Epidermal melanocyte (primary cell): ENCODE measurements at regions not wholly inside any gene's neighbourhood (a gene's known extent, or its start where the extent isn't known, plus 50 kb on each side); places are given as distances from the start of the nearest gene placed in this dataset.

Source experiments
- DNase-seq: peaks from one replicate; pipeline ENCODE4 v3.0.0; 2011; ENCODE audit warnings: low spot score; ENCODE audit not compliant: insufficient read length

GRCh38 chr2:187924293-187924692 is 367.4 kb upstream of the GULP1 start:
- no peak for DNase-seq

DNA sequence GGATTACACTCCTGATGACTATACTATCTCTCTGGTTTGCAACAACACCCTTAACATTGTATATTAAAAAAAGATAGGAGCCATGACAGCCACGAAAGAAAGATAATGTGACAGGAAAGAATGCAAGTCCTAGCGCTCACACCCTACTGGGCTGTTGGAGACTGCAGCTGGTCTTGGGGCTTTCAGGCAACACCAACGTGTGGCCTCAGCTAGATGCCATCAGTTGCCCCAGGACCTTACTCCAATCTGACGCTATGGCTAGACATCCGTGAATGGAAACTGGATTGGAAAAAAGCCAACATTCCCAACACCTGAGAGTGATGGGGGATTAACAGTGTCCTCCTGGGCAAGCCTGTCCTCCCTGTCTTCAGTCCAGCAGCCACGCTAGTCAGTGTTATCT is 357.4 kb upstream of the GULP1 start:
- DNase-seq = no peak

DNA sequence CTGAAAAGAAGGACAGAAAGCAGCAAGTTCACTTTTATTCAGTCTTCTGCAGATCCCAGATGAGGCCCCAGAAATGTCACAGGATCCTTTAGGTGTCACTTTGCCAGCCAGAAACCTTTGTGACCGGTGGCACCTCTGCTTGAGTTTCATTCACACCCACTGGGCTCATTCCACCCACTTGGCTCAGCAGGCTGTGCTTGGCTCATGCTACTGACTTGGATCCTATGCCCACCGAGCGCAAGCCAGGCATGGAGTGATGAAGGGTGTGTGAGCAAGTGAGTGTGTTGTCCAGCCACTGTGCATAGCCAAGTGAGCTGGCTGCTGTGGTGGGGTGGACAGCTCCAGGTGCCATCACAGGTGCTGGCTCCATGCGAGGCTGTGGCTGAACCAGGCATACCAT is 357.0 kb upstream of the GULP1 start:
- no peak for DNase-seq

- no peak for DNase-seq
These were observed 356.5 kb upstream of the GULP1 start for GRCh38 chr2:187935126-187935525.

GRCh38 chr2:187936228-187936627 is 355.4 kb upstream of the GULP1 start:
- no peak for DNase-seq

DNA sequence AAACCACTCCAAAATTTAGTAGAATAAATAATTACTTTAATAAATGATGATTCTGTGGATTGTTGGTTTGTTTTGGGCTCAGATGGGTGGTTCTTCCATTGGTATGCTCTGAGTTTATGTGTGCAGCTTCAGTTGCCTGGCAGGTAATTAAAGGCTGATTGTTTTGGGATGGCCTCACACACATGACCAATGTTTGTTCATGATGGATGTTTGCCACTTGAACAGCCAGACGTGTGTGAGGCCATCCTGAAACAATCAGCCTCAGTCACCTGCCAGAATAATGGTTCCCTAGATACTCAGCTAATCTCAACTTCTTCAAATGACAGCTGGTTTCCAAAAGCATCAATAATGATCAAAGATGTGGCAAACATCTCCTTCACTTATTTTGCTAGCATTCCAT is 352.5 kb upstream of the GULP1 start:
- DNase-seq = no peak

DNA sequence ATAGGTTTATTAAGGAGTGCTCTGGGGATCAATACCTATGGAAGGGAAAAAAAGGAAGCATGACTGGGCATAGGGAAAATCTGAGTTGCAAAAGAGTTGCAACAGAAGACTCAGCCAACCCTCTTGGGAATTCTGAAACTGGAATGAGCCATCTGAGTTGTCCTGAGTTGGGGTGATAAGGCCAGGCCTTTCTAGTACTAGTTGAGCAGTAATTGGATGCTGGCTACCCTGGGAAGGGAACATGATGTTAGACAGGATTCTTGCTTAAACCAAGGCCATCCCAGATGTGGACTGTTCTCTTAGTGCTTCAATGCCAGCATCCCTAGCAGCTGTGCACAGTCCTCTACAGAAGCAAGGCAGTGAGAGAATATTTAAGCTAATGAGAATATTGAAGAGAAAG is 348.8 kb upstream of the GULP1 start:
- no peak for DNase-seq

- no peak for DNase-seq
These were observed 347.8 kb upstream of the GULP1 start for GRCh38 chr2:187943772-187944369.

GRCh38 chr2:187949859-187950258 is 341.8 kb upstream of the GULP1 start:
- DNase-seq = no peak

GRCh38 chr2:187951470-187952218 is 340.0 kb upstream of the GULP1 start:
- DNase-seq = no peak

DNA sequence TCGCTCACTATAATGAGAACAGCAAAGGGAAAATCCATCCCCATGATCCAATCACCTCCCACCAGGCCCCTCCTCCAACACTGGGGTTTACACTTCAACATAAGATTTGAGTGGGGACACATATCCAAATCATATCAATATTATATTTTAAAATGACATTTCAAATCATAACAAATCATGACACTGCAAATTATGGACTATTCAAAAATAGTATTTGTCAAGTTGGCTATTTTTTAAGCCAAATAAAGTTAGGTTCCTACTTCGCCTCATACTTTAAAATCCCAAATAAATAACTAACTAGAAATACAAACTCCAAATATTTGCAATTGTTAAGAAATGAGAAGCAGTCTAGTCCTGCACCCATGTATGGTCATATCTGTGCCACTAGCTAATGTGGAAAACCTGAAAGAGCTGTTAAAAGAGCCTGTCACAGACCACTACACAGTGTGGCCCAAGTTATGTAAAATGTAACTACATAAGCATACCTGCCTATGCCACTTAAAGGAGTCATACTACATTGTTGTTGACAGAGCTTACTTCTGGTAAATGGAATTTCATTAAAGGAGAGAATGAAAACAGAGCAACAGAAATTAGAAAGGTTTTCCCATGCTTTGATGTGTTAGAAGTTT is 334.7 kb upstream of the GULP1 start:
- DNase-seq = no peak

DNA sequence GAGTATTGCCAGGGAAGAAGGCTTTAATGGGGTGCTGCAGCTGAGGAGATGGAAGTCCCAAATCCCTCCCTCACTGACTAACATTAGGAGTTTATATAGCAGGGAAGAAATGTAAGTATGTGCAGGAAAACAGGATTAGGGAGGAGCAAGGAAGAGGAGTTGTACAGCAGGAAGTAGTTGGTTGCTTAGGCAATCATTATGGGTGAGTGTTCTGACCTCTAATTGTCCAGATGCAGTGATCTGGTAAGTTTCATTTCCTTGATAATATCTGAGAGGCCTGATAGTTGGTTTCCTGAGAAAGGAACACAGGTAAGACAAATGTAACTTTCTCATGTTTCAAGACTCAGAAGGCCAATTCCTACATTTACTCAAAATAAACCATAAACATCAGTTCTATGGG is 331.9 kb upstream of the GULP1 start:
- DNase-seq = no peak

- DNase-seq = no peak
These were observed 329.1 kb upstream of the GULP1 start for GRCh38 chr2:187962538-187962937.

- no peak for DNase-seq
These were observed 326.9 kb upstream of the GULP1 start for GRCh38 chr2:187964746-187965145.

GRCh38 chr2:187966924-187967323 is 324.8 kb upstream of the GULP1 start:
- DNase-seq = no peak

GRCh38 chr2:187971893-187972292 is 319.8 kb upstream of the GULP1 start:
- DNase-seq = no peak

- DNase-seq = no peak
These were observed 315.3 kb upstream of the GULP1 start for GRCh38 chr2:187976259-187976985.

DNA sequence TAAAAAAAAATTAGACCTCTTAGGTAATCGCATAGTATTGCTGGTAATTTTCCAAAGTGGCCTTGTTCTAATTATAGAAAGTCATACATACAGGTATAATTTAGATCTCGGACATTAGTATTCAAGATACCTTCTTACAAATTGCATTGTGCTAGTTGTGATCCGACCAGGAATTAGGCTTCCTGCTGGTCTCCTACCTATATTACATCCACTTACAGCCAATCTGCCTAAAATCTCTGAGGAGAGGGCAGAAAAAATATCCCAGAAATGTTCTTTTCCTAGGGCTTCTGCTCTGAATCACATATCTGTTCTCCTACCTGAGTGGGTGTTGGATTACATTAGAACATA is 314.7 kb upstream of the GULP1 start:
- no peak for DNase-seq

GRCh38 chr2:187978356-187978755 is 313.3 kb upstream of the GULP1 start:
- DNase-seq = no peak

DNA sequence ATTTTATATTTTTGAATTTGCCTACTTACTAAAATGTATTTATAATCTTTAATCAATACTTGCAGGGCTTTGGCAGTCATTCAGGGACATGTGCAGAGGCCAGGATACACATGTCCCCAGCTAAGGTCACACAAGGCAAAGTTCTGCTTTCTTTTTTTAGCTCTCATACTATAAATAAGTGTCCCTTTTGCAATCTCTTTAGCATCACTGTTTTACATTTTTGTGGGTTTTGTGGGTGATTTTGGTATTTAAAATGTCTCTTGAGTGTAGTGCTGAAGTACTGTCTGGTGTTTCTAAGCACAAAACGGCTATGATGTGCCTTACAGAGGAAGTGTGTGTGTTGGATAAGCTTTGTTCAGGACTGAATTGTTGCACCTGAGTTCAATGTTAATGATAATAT is 309.0 kb upstream of the GULP1 start:
- peak; percentile 57 for DNase-seq

DNA sequence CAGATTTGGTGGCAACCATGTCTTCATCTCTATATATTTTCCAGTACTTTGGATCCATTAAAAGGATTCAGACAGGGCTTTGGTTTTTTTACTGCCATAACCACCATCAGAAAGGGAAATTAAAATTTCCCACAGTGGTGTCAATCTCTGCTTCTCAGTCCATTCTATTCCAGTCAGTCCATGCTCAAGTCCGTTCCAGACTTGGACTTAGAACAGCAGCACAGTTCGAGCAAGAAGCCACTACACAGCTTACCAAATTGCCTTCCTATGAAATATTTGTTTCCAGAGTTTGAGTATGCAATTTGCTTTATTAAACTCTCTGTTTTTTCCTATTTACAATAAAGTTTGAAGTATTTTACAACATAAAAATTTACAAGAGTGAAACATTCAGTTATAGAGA is 306.5 kb upstream of the GULP1 start:
- no peak for DNase-seq

DNA sequence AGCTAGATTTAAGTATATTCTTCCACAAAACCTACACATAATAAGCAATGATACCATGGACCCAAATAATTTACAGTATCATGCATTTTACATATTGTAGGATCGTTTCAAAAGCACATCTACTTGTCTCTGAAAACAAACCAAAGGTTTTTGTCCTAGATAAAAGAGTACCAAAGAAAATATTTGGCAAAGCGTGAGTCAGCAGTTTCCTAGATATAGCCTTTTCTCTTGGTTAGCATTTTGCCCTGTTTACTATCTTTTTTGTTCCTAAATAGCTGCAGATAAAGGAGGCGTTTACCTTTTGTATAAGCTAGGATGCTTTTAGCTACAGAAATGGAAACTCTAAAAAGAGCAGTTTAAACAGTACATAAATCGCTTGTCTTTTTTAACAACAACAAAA is 305.8 kb upstream of the GULP1 start:
- no peak for DNase-seq
